B cell (primary cell): ENCODE measurements at regions not wholly inside any gene's neighbourhood (a gene's known extent, or its start where the extent isn't known, plus 50 kb on each side); places are given as distances from the start of the nearest gene placed in this dataset.

Experiments
- CTCF ChIP-seq: fragments of 200-600 bp; IDR thresholded peaks from one replicate; pipeline ENCODE4 v1.8.0; 2022; ENCODE audit warnings: antibody characterized with exemption, mild to moderate bottlenecking
- EZH2 ChIP-seq: IDR thresholded peaks from 2 replicates; pipeline ENCODE4 v1.6.1; 2012; ENCODE audit warnings: borderline replicate concordance, low read depth, mild to moderate bottlenecking, moderate library complexity, low read length; ENCODE audit not compliant: insufficient read depth, poor library complexity, severe bottlenecking

GRCh38 chr4:79638735-79639134, 230.7 kb upstream of the GK2 start:
- TF ChIP-seq CTCF (no peak), EZH2 (no peak)
